GM11168 (cell line): ENCODE measurements at regions not wholly inside any gene's neighbourhood (a gene's known extent, or its start where the extent isn't known, plus 50 kb on each side); places are given as distances from the start of the nearest gene placed in this dataset.
"Not testable (repeated sequence)": the region's sequence is repeated elsewhere in the genome, so short reads cannot be mapped to it uniquely, and the experiment has no call there.

Experiments
- in situ Hi-C: fragments of 300-500 bp; cut with MboI; formaldehyde crosslinking; loops from one replicate; pipeline ENCODE4 v1.12.0; 2022; ENCODE audit warnings: low sequenced_read_pairs; ENCODE audit not compliant: unreplicated experiment

DNA sequence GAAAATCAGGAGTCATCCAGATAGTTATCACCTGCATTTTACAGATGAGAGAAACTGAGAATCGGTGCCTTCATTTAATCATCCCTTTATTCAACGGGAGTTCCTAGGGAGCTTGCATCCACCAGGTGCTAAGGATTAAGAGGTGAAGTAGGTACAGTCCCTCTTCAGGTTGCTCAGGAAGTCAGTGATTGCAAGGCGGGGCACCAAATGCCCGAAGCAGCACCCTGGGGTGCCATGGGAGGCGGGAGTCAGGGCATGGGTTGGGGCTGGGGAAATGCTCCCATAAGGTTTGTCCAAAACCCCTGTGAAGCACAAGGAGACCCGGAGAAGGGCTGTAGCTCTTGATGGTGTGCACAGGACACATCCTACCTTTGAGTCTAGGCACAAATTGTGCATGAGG lies 98.8 kb upstream of the KLF4 start:
- in situ Hi-C loops: no loop called here

DNA sequence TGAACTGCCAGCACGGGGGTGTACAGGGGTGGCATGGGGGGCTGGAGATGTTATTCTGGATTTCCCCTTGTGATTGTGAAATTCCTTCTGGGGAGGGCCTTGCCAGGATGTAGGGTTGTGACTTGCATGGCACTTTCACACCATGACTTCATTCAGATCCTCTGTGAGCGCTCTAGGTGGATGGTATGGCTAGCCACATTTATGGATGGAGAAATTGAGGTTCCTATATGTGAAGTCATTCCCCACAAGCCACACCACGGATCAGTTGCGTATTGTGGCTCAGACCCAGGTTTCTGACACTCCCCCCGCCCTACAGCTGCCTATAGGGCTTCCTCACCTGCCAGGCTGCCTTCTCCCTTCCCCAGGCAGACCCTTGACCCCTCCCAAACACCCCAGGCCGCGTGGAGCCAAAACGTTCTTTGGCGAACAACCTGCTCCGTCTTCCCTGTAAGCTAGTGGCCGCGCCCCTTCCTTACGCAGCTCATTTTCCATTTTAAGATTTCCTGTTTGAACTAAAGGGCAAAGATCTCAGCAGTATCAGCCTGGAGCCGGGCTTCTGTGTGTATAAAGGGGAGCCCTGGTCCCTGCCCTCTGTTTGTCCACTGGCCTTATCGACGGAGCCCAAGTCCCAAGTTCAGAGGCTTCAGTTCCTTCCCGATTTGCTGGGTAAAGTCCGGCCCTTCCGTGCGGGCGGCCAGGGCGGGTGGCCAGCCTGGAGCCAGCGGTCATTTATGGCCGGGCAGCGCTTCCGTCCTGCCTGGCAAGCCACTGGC lies 97.8 kb upstream of the KLF4 start:
- in situ Hi-C loops: no loop called here

DNA sequence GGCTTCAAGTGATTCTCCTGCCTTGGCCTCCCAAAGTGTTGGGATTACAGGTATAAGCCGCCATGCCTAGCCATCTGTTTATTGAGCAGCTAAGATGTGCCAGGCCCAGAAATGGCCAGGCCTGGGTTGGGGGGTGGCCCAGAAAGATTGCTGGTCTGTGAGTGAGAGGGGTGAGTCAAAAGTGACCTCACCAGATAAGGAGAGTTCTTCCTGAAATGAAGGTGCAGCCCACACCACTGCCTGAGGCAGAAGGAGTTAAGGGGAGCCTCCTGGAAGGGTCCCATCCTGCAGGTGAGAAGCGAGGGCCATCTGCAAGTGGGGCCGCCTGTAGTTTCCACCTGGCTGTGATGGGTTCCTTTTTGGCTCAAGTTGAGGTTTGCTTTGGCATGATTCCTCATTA lies 96.9 kb upstream of the KLF4 start:
- in situ Hi-C loops: no loop called here

DNA sequence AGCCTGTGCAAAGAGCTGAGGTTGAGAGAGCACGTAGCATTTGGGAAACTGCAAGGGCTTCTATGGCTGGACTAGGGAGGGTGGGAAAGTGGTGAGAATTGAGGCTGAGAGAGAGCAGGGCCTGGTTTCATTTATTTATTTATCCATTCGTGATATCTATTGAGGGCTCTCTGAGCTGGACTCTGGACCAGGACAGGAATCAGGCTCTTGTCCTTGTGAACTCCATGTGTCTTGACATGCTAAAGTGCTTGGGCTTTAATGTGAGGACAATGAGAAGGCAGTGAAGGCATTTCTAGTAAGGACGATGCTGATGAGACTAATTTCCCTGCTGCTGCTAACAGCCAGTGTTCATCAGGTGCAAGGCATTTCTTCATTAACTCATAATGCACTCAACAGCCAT lies 95.9 kb upstream of the KLF4 start:
- in situ Hi-C loops: no loop called here

DNA sequence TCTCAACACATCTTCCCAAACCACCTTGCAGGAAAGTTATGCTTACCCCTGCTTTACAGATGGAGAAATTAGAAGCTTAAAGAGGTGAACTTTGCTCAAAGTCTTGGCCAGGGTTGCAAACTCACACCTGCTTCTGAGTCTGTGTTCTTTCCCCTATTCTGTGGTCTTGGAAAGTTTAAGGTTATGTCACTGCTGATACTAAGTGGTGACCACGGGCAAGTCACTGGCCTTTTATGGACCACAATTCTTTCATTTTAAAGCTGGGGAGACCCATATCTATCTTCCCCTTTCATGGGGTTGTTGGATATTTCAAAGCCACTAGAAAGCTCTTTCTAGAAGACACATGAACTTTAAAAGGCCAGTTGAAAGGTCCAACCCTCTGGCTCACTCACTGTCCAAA lies 95.4 kb upstream of the KLF4 start:
- in situ Hi-C loops: no loop called here

DNA sequence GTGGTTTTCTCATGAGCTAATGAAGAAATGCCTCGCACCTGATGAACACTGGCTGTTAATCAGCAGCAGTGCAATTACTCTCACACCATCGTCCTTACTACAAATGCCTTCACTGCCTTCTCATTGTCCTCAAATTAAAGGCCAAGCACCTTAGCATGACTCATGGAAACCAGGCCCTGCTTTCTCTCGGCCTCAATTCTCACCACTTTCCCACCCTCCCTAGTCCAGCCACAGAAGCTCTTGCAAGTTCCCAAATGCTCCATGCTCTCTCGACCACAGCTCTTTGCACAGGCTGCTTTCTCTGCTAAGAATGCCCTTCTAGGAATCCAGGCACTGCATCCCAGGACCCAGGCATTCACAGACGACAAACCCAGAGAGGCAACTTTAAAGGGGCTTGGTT lies 94.6 kb upstream of the KLF4 start:
- in situ Hi-C loops: no loop called here

DNA sequence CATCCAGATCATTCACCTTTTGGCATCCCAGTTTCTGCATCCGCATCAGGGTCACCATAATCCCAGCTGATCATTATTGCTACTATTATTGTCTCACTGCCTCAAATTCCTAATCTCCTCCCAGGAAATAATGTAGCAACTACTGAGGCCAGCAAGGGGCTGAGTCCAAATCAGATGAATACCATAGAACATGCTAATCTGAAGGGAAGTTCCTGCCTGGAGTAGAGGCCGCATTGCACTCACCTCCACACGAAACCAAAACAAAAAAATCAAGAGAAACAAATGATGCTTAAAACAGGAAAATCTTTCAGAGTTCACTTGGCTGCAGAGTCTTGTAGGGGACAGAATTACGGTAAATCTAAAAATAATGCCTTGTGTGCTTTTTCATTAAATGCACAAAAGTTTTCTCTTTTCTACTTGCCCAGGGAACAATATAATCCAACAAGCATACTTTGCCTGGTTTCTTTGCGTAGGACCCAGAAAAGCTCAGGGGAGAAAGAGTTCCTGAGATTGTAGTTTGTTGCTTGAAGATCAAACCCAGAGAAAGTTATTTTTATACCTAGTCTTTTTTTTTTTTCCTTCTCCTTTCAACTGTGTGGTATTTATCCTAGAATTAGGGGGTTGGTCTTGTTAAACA lies 87.7 kb upstream of the KLF4 start:
- in situ Hi-C loops: no loop called here

DNA sequence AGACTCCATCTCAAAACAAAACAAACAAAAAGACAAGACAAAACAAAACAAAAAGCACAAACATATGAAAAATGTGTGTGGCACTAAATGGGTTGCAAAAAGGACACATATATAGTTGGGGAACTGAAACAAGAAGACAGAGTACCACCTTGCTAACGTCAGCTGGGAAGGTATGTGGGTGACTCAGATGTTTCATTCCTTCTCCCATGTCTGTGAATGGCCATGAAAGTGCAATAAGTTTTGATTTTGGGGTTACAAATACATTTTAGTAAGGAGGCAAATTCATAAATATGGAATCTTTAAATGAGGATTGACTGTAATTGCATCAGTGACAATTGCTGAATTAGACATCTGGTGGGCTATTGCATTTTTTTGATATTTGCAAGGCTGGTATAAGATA lies 81.6 kb upstream of the KLF4 start:
- in situ Hi-C loops: no loop called here

DNA sequence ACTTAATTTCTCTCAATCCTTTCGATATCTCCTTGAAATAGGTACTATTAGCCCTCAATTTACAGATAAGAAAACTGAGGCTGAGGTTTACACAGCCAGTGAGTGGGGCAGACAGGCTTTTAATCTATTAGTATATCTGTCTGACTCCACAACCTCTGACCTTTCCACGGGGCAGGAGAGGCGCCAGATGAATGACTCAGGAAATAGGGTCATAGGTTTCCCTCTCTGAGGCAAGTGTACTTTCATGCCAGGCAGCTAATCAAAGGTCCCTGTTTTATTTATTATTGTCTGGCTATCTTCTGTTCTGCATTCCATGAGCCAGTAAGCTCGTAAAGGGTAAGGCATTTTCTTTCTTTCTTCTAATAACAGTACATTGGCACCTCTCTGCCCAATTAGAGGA lies 79.6 kb upstream of the KLF4 start:
- in situ Hi-C loops: no loop called here

DNA sequence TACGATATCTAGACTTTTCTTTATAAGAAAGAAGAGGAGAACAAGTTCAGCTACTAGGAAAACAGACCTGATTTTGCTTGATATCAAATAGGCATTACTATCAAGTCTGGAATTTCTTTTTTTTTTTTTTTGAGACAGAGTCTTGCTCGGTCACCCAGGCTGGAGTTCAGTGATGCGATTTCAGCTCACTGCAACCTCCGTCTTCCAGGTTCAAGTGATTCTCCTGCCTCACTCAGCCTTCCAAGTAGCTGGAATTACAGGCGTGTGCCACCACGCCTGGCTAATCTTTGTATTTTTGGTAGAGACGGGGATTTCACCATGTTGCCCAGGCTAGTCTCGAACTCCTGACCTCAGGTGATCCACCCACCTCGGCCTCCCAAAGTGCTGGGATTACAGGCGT lies 78.8 kb upstream of the KLF4 start:
- in situ Hi-C loops: not testable (repeated sequence)

DNA sequence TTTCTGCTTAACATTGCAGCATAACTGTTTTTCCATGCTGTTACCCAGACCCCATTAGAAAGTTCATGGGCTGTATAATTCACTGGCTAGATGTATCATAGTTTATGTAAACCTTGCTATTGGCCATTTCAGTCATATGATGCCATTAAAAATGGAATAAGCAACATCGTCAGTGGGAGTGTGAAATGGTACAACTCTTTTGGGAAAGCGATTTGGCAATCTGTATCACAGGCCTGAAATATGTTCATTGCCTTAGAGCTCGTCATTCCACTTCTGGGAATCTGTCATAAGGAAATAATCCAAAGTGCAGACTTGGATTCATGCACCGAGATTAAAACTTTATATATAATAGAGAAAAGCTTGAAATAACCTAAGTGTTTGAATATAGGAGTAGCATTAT lies 77.9 kb upstream of the KLF4 start:
- in situ Hi-C loops: no loop called here

DNA sequence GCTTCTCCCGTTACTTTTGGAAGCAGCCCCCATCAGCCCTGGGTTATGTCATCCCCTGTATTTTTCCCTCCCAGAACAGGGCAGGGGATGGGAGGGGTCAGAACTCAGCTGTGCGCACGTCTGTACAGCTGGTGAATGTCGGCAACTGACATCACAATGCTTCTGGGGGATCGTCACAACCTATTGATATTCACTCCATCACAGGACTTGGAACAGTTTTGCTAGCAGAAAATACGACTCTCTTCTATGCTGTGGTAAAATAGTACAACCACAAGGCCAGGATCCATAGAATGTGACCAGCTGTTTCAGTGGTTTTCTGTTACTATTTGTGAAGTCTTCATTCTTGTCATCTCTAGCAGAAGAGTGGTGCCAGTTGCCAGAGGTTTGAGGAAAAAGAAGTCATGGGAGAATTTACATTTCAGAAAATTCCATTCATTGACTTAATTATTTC lies 77.1 kb upstream of the KLF4 start:
- in situ Hi-C loops: no loop called here

DNA sequence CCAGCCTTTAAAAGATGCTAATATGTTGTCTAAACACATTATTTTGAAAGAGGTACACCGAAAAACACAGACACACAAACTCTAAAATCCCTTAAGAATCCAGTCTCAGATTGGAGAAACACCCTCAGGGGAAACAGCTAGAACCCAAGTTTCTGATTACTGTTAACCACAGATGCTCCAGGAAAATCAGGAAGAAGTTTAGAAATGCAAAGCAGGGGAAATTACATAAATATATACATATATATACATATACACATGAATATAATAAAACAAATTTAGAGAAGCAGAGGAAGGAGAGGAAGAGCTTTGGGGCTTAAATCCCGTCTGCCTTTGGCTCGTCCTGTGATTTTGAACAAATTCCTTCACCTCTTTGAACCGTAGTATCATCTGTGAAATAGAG lies 73.2 kb upstream of the KLF4 start:
- in situ Hi-C loops: no loop called here

DNA sequence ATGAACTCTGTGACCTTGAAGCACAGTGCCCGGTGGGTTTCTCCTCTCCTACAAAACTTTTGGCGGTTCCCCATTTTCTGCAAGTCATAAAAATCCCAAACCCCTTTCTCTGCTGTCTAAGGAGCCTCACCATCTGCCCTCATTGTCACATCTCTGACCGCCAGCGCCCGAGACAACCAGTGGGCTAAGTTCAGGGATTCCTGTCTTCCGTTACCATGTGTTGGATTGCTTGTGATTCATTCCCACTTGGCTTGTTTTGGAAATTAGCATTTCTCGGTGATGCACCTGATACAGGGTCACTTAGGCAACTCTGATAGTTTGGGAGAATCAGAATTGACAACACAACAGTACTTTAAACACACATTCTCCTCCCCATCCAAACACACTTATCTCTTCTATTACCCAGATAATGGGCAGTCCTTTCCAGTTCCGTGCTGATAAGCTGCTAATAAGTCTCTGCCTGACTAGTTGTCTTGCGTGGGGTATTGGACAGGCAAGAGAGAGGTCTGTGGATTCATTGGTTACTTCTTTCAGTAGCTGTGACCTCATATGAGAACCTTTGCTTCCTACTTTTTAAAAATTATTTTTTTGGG lies 70.0 kb upstream of the KLF4 start:
- in situ Hi-C loops: no loop called here

DNA sequence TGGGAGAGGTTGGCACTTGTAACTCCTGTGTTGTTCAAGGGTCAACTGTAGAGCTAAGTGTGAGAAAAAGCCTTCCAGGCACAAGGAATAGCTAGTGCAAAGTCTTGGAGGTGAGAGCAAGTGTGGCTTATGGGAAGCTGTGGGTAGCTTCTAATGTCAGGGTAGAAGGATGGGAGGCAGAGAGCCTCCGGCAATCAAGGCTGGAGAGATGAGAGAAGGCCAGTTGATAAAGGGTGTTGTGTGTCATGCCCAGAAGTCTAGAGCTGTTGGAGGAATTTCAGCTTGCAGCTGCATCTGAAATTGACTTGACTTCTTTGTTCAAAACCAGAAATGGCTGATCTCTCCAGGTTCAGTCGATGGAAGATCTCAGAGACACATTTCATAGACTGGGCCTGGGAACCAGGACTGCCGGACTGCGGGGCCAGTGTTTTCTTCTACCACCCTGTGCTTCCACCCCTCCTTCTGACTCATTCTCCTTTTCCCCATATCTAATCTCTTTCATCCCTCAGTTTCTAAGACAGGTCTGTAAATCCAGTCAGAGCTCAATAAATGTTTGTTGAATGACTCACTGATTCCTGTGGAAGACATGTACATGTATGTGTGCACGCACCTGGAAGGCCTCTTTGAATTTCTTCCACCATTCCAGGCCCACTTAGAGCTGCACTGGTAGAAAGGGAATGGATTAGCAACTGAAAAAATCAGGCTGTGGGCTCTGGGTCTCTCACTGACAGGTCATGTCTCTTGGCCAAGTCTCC lies 67.8 kb upstream of the KLF4 start:
- in situ Hi-C loops: no loop called here

DNA sequence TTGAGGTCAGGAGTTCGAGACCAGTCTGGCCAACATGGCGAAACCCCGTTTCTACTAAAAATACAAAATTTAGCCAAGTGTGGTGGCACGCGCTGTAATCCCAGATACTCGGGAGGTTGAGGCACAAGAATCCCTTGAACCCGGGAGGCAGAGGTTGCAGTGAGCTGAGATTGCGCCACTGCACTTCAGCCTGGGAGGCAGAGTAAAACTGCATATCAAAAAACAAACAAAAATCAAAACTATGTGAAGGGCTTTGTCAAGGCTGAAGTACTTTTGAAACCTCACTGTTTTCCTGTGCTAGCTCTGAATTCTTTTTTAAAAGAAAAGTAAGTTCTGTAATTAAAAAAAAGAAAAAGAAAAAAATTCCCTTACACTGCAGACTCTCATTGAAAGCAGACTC lies 65.1 kb upstream of the KLF4 start:
- in situ Hi-C loops: no loop called here

DNA sequence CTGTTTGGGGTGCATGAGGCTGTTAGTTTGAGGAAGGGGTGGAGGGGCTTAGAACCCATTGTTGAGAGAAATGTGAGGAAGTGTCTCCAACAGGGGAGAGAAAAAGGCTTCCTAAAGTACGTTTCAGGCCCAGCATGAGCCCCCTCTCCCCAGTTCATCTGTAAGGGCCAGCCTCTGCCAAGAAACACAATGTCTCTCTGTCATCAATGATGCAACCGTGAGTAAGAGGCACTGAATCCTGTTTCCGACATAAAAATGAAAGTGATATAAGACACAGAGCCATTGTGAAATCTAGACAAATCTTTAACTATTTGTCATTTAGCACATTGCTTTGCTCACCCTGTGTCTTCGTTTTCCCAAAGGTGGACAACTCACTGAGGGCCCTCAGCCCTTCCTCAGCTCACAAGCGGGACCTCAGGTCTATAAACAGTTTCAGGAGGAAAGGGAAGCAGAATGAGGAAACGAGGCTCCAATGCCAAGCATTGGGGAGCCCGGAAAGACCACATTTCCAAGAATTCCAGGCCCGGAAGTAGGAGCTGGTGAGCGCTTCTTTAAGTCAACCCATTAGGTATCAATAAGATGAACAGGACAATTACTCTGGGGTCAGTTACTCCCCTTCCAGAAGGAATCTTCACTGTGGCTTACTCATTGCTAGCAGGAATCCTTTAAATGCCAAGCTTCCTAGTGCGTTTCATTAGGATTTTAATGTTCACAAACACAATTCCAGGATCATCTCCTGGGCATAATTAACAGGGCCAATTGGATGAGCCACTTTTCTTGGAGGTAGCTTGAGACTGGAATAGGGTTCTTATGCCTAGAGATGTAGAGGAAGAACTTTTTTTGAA lies 59.0 kb upstream of the KLF4 start:
- in situ Hi-C loops: no loop called here

DNA sequence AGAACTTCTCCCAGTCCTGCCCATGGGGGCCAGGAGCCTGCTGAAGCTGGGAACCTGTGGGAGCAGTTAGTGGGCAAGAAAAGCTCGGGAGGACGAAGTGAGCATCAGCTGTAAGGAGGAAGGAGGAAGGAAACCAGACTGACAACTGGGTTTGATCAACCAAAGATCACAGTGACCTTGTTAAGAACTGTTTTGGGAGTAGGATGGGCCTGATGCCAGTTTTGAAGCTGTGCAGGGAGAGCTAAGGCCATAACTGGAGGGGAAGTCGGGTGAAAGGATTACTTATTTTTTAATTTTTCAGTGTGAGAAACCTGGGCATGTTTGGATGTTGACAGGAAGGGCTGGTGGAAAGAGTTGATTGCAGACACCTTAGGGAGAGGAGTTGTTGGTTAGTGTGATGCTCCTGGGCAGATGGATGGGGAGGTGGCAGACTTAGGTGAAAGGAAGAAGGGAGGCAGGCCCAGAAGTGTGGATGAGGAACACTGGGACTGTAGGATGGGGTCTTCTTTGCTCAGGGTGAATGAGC lies 58.3 kb upstream of the KLF4 start:
- in situ Hi-C loops: no loop called here

DNA sequence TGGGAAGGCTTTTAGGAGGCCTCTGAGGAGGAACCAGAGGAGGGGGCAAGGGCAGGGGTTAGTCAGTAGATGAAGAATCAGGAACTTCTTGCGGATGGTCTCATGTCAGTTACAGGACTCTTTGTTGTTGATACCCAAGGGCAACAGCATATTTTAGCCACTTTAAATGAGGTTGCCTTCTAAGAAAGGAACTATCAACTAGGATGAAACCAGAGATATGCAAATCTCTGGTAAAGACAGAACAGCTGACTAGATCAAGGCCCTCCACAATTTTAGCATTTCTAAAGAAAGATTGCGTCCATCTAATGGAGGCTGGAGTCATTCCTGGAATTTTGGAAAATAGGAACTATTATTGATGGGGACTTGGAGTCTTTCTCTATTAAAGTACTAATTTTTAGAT lies 57.7 kb upstream of the KLF4 start:
- in situ Hi-C loops: no loop called here

DNA sequence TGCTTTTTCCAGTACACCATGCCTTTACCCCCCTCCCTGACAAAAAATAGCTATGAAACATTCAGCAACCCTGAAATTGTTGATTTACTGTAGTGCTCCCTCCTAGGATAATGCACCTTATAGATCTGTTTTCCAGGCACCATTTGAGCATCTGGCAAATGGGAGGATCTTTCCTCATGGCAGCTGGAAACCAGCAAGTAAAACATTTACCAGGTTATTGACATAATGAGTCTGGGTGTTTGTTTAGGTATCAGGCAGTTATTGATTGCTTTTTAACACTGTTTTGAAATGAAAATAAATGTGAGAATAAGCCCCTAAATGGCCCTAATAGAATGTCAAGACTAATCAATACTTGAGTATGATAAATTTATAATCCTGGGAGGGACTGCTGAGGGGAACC lies 57.3 kb upstream of the KLF4 start:
- in situ Hi-C loops: no loop called here
